ENCODE measurements at regions not wholly inside any gene's neighbourhood (a gene's known extent, or its start where the extent isn't known, plus 50 kb on each side); places are given as distances from the start of the nearest gene placed in this dataset.

GRCh38 chr10:109065821-109066220 is 857.5 kb downstream of the XPNPEP1 start:
- Mint-ChIP-seq H3K36me3 (no peaks in the 10 kb centered on the region), H3K27me3 (ENCODE audit: low read depth) (no peaks in the 10 kb centered on the region; the same call in 1 of the 2 replicates), H3K27ac (no peak overlapping the region), H3K4me1 (peaks cover 12% of the 10 kb centered on the region), H3K9me3 (no peaks in the 10 kb centered on the region), H3K4me3 (no peak overlapping the region)
- ChIA-PET CTCF (no interaction called here), POLR2A (no interaction called here)
- no peak for DNase-seq (ENCODE audit: low spot score)
- TF ChIP-seq AFF4 (CRISPR knock-in tag; IDR thresholded peaks at IDR 0.05; ENCODE audit: borderline replicate concordance) (no peak), CREM (CRISPR knock-in tag; IDR thresholded peaks at IDR 0.05) (no peak), GRHL2 (CRISPR knock-in tag; IDR thresholded peaks at IDR 0.05; ENCODE audit: insufficient replicate concordance, severe bottlenecking) (no peak), ZNF263 (CRISPR knock-in tag; IDR thresholded peaks at IDR 0.05; ENCODE audit: low read depth) (no peak), RORB (CRISPR knock-in tag; IDR thresholded peaks at IDR 0.05) (no peak), NFATC4 (CRISPR knock-in tag; IDR thresholded peaks at IDR 0.05) (no peak), CBFB (CRISPR knock-in tag; IDR thresholded peaks at IDR 0.05; ENCODE audit: low read depth) (no peak), SMAD3 (CRISPR knock-in tag; IDR thresholded peaks at IDR 0.05; ENCODE audit: borderline replicate concordance) (no peak), ARID4B (CRISPR knock-in tag; IDR thresholded peaks at IDR 0.05; ENCODE audit: borderline replicate concordance) (no peak), NR1H2 (CRISPR knock-in tag; IDR thresholded peaks at IDR 0.05) (no peak)
- TF ChIP-seq, protein P1, sequence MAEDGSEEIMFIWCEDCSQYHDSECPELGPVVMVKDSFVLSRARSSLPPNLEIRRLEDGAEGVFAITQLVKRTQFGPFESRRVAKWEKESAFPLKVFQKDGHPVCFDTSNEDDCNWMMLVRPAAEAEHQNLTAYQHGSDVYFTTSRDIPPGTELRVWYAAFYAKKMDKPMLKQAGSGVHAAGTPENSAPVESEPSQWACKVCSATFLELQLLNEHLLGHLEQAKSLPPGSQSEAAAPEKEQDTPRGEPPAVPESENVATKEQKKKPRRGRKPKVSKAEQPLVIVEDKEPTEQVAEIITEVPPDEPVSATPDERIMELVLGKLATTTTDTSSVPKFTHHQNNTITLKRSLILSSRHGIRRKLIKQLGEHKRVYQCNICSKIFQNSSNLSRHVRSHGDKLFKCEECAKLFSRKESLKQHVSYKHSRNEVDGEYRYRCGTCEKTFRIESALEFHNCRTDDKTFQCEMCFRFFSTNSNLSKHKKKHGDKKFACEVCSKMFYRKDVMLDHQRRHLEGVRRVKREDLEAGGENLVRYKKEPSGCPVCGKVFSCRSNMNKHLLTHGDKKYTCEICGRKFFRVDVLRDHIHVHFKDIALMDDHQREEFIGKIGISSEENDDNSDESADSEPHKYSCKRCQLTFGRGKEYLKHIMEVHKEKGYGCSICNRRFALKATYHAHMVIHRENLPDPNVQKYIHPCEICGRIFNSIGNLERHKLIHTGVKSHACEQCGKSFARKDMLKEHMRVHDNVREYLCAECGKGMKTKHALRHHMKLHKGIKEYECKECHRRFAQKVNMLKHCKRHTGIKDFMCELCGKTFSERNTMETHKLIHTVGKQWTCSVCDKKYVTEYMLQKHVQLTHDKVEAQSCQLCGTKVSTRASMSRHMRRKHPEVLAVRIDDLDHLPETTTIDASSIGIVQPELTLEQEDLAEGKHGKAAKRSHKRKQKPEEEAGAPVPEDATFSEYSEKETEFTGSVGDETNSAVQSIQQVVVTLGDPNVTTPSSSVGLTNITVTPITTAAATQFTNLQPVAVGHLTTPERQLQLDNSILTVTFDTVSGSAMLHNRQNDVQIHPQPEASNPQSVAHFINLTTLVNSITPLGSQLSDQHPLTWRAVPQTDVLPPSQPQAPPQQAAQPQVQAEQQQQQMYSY (CRISPR knock-in tag; IDR thresholded peaks at IDR 0.05), result no peak
- TF ChIP-seq, protein P2, sequence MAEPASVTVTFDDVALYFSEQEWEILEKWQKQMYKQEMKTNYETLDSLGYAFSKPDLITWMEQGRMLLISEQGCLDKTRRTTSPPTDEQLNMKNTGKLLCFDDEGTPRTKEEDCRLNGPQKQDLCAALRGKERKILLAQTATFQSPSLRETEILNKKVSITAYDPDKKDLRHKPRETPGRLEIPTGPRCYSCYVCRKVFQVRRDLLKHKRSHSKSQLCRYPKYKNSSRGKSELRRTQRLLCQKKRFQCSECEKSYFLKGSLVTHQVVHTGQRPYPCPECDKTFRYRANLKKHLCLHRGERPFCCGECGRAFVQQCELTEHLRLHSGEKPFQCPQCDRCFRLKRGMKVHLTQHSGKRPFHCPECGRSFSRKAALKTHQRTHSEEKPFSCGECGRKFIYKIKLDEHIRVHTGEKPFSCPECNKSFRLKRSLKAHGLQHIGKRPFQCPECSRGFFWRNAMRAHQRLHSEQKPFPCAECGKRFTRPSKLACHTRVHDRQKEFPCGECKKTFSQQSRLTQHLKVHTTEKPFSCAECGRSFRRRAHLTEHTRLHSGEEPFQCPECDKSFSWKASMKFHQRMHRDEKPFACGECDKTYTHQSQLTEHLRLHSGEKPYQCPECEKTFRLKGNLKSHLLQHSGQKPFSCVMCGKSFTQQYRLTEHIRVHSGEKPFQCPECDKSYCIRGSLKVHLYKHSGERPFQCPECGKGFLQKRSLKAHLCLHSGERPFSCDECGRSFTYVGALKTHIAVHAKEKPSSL (CRISPR knock-in tag; conservative IDR thresholded peaks at IDR 0.05), result no peak
- TF ChIP-seq, protein P3, sequence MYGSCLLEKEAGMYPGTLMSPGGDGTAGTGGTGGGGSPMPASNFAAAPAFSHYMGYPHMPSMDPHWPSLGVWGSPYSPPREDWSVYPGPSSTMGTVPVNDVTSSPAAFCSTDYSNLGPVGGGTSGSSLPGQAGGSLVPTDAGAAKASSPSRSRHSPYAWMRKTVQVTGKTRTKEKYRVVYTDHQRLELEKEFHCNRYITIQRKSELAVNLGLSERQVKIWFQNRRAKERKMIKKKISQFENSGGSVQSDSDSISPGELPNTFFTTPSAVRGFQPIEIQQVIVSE (CRISPR knock-in tag; IDR thresholded peaks at IDR 0.05; ENCODE audit: borderline replicate concordance), result no peak
- TF ChIP-seq, protein P4, sequence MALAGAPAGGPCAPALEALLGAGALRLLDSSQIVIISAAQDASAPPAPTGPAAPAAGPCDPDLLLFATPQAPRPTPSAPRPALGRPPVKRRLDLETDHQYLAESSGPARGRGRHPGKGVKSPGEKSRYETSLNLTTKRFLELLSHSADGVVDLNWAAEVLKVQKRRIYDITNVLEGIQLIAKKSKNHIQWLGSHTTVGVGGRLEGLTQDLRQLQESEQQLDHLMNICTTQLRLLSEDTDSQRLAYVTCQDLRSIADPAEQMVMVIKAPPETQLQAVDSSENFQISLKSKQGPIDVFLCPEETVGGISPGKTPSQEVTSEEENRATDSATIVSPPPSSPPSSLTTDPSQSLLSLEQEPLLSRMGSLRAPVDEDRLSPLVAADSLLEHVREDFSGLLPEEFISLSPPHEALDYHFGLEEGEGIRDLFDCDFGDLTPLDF (CRISPR knock-in tag; IDR thresholded peaks at IDR 0.05), result no peak
- TF ChIP-seq, protein P5, sequence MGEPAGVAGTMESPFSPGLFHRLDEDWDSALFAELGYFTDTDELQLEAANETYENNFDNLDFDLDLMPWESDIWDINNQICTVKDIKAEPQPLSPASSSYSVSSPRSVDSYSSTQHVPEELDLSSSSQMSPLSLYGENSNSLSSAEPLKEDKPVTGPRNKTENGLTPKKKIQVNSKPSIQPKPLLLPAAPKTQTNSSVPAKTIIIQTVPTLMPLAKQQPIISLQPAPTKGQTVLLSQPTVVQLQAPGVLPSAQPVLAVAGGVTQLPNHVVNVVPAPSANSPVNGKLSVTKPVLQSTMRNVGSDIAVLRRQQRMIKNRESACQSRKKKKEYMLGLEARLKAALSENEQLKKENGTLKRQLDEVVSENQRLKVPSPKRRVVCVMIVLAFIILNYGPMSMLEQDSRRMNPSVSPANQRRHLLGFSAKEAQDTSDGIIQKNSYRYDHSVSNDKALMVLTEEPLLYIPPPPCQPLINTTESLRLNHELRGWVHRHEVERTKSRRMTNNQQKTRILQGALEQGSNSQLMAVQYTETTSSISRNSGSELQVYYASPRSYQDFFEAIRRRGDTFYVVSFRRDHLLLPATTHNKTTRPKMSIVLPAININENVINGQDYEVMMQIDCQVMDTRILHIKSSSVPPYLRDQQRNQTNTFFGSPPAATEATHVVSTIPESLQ (CRISPR knock-in tag; IDR thresholded peaks at IDR 0.05), result no peak
- no peak for ATAC-seq

All from WTC11 (cell line).